A673 (cell line): ENCODE measurements at regions not wholly inside any gene's neighbourhood (a gene's known extent, or its start where the extent isn't known, plus 50 kb on each side); places are given as distances from the start of the nearest gene placed in this dataset.

Experiments used
- BruUV-seq: library from RNA; stranded (reverse); fragments of 400-500 nt; replicated peaks from 2 replicates; lab custom pipeline; 2021; lab: Mats Ljungman, UMichigan
- CTCF ChIA-PET: fragments of 300-600 bp; sonication (Branson Sonifier 250); formaldehyde crosslinking; loops from one replicate; lab custom pipeline; 2022; ENCODE audit warnings: antibody characterized with exemption; lab: Charles Lee
- POLR2A ChIA-PET: fragments of 300-600 bp; sonication (Branson Sonifier 250); formaldehyde crosslinking; loops from one replicate; lab custom pipeline; 2022; ENCODE audit warnings: antibody characterized with exemption; ENCODE audit not compliant: low non-redundant PET; lab: Charles Lee
- DNase-seq: peaks from one replicate; pipeline ENCODE4 v3.0.0-alpha.2; 2015; ENCODE audit warnings: low spot score
- H3K27ac ChIP-seq: fragments of 200-600 bp; sonication (generic); 2 replicates; pipeline ENCODE4 v1.5.1; 2016; ENCODE audit warnings: mixed run types, low read depth, mild to moderate bottlenecking, mixed read lengths, antibody characterized with exemption, low read length; ENCODE audit not compliant: poor library complexity, severe bottlenecking
- H3K27me3 ChIP-seq: fragments of 200-600 bp; sonication (generic); replicated peaks from 2 replicates; pipeline ENCODE4 v1.6.1; 2017; ENCODE audit warnings: mixed run types, low read depth, mild to moderate bottlenecking, mixed read lengths, antibody characterized with exemption, low read length; ENCODE audit not compliant: insufficient read depth, poor library complexity
- H3K36me3 ChIP-seq: fragments of 200-600 bp; sonication (generic); 2 replicates; pipeline ENCODE4 v1.6.1; 2016; ENCODE audit warnings: mixed run types, mild to moderate bottlenecking, mixed read lengths, antibody characterized with exemption, low read length; ENCODE audit not compliant: insufficient read depth, poor library complexity, severe bottlenecking
- H3K4me1 ChIP-seq: fragments of 200-600 bp; sonication (generic); 2 replicates; pipeline ENCODE4 v1.6.1; 2017; ENCODE audit warnings: mixed run types, mild to moderate bottlenecking, mixed read lengths, antibody characterized with exemption, low read length; ENCODE audit not compliant: insufficient read depth, poor library complexity, severe bottlenecking
- H3K4me3 ChIP-seq: fragments of 200-600 bp; sonication (generic); 2 replicates; pipeline ENCODE4 v1.5.1; 2016; ENCODE audit warnings: low read depth, mixed run types, mild to moderate bottlenecking, mixed read lengths, low read length; ENCODE audit not compliant: poor library complexity, severe bottlenecking
- H3K9me3 ChIP-seq: fragments of 200-600 bp; sonication (generic); 2 replicates; pipeline ENCODE4 v1.6.1; 2016; ENCODE audit warnings: mixed run types, low read depth, mild to moderate bottlenecking, mixed read lengths, antibody characterized with exemption, low read length; ENCODE audit not compliant: poor library complexity, severe bottlenecking
- EZH2 ChIP-seq: fragments of 200-600 bp; sonication (generic); IDR thresholded peaks from 2 replicates; pipeline ENCODE4 v1.6.1; 2017; ENCODE audit warnings: borderline replicate concordance, low read depth, mild to moderate bottlenecking, mixed read lengths, antibody characterized with exemption, low read length; ENCODE audit not compliant: poor library complexity, severe bottlenecking
- intact Hi-C: fragments of 100-400 bp; cut with micrococcal nuclease; formaldehyde crosslinking; loops from one replicate; pipeline ENCODE4 v1.10.0; 2022; ENCODE audit not compliant: unreplicated experiment
- TF ChIP-seq, protein P1 (sequence below): fragments of 300-800, 200-600 bp; sonication (generic); conservative IDR thresholded peaks from 2 replicates; pipeline ENCODE4 v1.5.1; 2017; ENCODE audit warnings: low read depth, mild to moderate bottlenecking, antibody characterized with exemption, low read length, moderate library complexity, mixed read lengths

DNA sequence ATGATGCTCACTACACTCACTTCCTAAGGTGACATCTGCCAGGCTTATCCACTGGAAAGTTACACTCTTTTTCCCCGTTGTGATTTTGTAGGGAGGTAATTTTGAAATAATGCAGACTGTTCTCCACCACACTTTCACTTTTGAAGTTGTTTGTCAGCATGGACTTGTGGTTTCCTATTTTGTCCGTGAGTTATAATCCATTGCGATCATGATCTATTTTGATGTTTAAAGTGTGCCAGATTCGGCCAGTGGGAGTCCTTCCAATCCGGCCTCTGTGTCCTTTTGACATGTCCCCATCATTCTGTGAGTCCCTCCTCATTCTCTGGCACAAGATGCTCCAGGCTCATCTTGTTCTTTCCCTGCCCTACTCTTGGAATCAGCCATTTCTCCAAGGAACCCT, 211.3 kb upstream of the KLF4 start:
- H3K27ac ChIP-seq, result no peak overlapping the region
- BruUV-seq, result no TSS peak
- ChIA-PET CTCF (no interaction called here), POLR2A (no interaction called here)
- H3K36me3 ChIP-seq, result no peaks in the 10 kb centered on the region
- no peaks in the 10 kb centered on the region for H3K27me3 ChIP-seq
- H3K9me3 ChIP-seq, result no peaks in the 10 kb centered on the region
- no peak for DNase-seq
- TF ChIP-seq, protein P1, sequence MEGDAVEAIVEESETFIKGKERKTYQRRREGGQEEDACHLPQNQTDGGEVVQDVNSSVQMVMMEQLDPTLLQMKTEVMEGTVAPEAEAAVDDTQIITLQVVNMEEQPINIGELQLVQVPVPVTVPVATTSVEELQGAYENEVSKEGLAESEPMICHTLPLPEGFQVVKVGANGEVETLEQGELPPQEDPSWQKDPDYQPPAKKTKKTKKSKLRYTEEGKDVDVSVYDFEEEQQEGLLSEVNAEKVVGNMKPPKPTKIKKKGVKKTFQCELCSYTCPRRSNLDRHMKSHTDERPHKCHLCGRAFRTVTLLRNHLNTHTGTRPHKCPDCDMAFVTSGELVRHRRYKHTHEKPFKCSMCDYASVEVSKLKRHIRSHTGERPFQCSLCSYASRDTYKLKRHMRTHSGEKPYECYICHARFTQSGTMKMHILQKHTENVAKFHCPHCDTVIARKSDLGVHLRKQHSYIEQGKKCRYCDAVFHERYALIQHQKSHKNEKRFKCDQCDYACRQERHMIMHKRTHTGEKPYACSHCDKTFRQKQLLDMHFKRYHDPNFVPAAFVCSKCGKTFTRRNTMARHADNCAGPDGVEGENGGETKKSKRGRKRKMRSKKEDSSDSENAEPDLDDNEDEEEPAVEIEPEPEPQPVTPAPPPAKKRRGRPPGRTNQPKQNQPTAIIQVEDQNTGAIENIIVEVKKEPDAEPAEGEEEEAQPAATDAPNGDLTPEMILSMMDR, result no peak
- no peak for TF ChIP-seq EZH2
- intact Hi-C loops, result no loop called here
- H3K4me1 ChIP-seq, result no peaks in the 10 kb centered on the region
- H3K4me3 ChIP-seq, result no peak overlapping the region

DNA sequence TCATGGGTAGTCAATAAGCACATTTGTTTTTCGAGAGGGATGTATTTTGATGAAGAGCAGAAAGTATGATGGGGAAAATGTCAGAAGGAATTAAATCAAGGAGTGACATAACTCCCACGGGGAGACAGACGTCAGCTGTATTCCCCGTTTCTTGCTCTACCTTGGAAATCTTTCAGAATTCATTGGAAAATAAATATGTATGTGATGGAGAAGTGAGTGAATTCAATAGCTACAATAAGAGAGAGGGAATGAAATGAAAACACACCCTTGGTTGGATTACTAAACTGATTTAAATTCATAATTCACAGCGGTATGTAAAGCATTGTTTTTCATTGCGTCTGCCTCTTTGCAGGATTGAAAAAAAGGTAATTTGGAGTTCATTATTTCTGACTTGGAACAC, 209.7 kb upstream of the KLF4 start:
- POLR2A ChIA-PET, result no interaction called here
- DNase-seq, result no peak
- Histone ChIP-seq H3K4me1 (no peaks in the 10 kb centered on the region), H3K36me3 (no peaks in the 10 kb centered on the region), H3K27ac (no peak overlapping the region), H3K27me3 (no peaks in the 10 kb centered on the region), H3K4me3 (no peak overlapping the region), H3K9me3 (no peaks in the 10 kb centered on the region)
- TF ChIP-seq EZH2, result no peak
- TF ChIP-seq, protein P1, result no peak
- CTCF ChIA-PET, result no interaction called here
- intact Hi-C loops, result no loop called here
- no TSS peak for BruUV-seq

DNA sequence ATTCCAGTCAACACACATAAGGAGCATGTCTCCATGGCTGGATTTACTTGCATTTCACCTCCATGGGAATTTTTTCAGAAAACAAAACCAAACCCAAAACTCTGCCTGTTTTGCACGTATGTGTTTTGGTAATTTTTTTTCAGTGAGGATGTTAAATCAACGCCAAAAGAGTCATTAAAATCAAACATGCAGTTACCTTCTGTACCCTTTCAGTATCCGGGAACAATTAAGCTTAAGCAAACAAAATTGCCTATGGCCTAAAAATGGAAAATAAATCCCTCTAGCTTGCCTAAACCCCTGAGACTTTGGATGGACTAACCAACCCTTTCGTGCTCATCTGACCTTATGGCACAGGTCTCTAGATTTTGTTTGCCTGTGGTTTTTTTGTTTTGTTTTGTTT, 209.2 kb upstream of the KLF4 start:
- no TSS peak for BruUV-seq
- intact Hi-C loops, result no loop called here
- TF ChIP-seq EZH2, result no peak
- TF ChIP-seq, protein P1, result no peak
- no peaks in the 10 kb centered on the region for H3K27me3 ChIP-seq
- H3K4me3 ChIP-seq, result no peak overlapping the region
- CTCF ChIA-PET, result no interaction called here
- POLR2A ChIA-PET, result no interaction called here
- H3K36me3 ChIP-seq, result no peaks in the 10 kb centered on the region
- H3K9me3 ChIP-seq, result no peaks in the 10 kb centered on the region
- H3K27ac ChIP-seq, result no peak overlapping the region
- H3K4me1 ChIP-seq, result no peaks in the 10 kb centered on the region
- DNase-seq, result no peak
